ENCODE measurements at regions not wholly inside any gene's neighbourhood (a gene's known extent, or its start where the extent isn't known, plus 50 kb on each side); places are given as distances from the start of the nearest gene placed in this dataset.

GRCh38 chr5:1965925-1966324 lies 83.2 kb upstream of the IRX4 start:
- Histone ChIP-seq H2AFZ (ENCODE audit: low read depth, low read length) (no peak overlapping the region), H3K4me3 (ENCODE audit: low read length) (no peak overlapping the region), H3K79me2 (replicated peaks; ENCODE audit: insufficient read depth, low read length) (no peaks in the 10 kb centered on the region), H3K9ac (ENCODE audit: low read length) (no peak overlapping the region), H3K9me2 (ENCODE audit: insufficient read depth, low read length) (no peaks in the 10 kb centered on the region), H3K36me3 (ENCODE audit: insufficient read depth, low read length) (no peaks in the 10 kb centered on the region), H3K9me3 (ENCODE audit: low read length) (no peaks in the 10 kb centered on the region), H3K27me3 (ENCODE audit: insufficient read depth, low read depth, low read length) (no peaks in the 10 kb centered on the region), H3K4me2 (ENCODE audit: low read length) (no peak overlapping the region), H3F3A (ENCODE audit: insufficient read depth, low read length, poor library complexity, severe bottlenecking) (no peaks in the 10 kb centered on the region), H4K20me1 (ENCODE audit: insufficient read depth) (no peaks in the 10 kb centered on the region), H3K27ac (ENCODE audit: low read length) (no peak overlapping the region)
- TF ChIP-seq POLR2AphosphoS5 (IDR thresholded peaks at IDR 0.05) = no peak
- no peak for TF ChIP-seq EZH2 (IDR thresholded peaks at IDR 0.05; ENCODE audit: borderline replicate concordance, insufficient read depth, low read length, poor library complexity, severe bottlenecking)
- no peak for TF ChIP-seq CTCF (IDR thresholded peaks at IDR 0.05; ENCODE audit: poor library complexity, severe bottlenecking)
- no peak for TF ChIP-seq RAD21 (conservative IDR thresholded peaks at IDR 0.05)
- TF ChIP-seq EP300 (conservative IDR thresholded peaks at IDR 0.05; ENCODE audit: poor library complexity, severe bottlenecking) = no peak
- no peak for TF ChIP-seq REST (IDR thresholded peaks at IDR 0.05; ENCODE audit: borderline replicate concordance)
- no peak for TF ChIP-seq TAF1 (IDR thresholded peaks at IDR 0.05; ENCODE audit: low read depth)
- no peak for TF ChIP-seq MXI1 (conservative IDR thresholded peaks at IDR 0.05; ENCODE audit: poor library complexity, severe bottlenecking)
- no peak for TF ChIP-seq SMC3 (conservative IDR thresholded peaks at IDR 0.05; ENCODE audit: poor library complexity)

- Histone ChIP-seq H3K27ac (ENCODE audit: low read length) (no peak overlapping the region), H3F3A (ENCODE audit: insufficient read depth, low read length, poor library complexity, severe bottlenecking) (no peaks in the 10 kb centered on the region), H3K9me3 (ENCODE audit: low read length) (no peaks in the 10 kb centered on the region), H3K27me3 (ENCODE audit: insufficient read depth, low read depth, low read length) (no peaks in the 10 kb centered on the region), H3K4me2 (ENCODE audit: low read length) (no peak overlapping the region), H3K4me3 (ENCODE audit: low read length) (no peak overlapping the region), H3K79me2 (replicated peaks; ENCODE audit: insufficient read depth, low read length) (no peaks in the 10 kb centered on the region), H4K20me1 (ENCODE audit: insufficient read depth) (no peaks in the 10 kb centered on the region), H3K9ac (ENCODE audit: low read length) (no peak overlapping the region), H3K9me2 (ENCODE audit: insufficient read depth, low read length) (no peaks in the 10 kb centered on the region), H2AFZ (ENCODE audit: low read depth, low read length) (no peak overlapping the region), H3K36me3 (ENCODE audit: insufficient read depth, low read length) (no peaks in the 10 kb centered on the region)
- TF ChIP-seq POLR2AphosphoS5 (IDR thresholded peaks at IDR 0.05) = no peak
- TF ChIP-seq CTCF (IDR thresholded peaks at IDR 0.05; ENCODE audit: poor library complexity, severe bottlenecking) = no peak
- TF ChIP-seq EP300 (conservative IDR thresholded peaks at IDR 0.05; ENCODE audit: poor library complexity, severe bottlenecking) = no peak
- TF ChIP-seq RAD21 (conservative IDR thresholded peaks at IDR 0.05) = no peak
- TF ChIP-seq REST (IDR thresholded peaks at IDR 0.05; ENCODE audit: borderline replicate concordance) = no peak
- no peak for TF ChIP-seq TAF1 (IDR thresholded peaks at IDR 0.05; ENCODE audit: low read depth)
- TF ChIP-seq SMC3 (conservative IDR thresholded peaks at IDR 0.05; ENCODE audit: poor library complexity) = no peak
- TF ChIP-seq EZH2 (IDR thresholded peaks at IDR 0.05; ENCODE audit: borderline replicate concordance, insufficient read depth, low read length, poor library complexity, severe bottlenecking) = no peak
- no peak for TF ChIP-seq MXI1 (conservative IDR thresholded peaks at IDR 0.05; ENCODE audit: poor library complexity, severe bottlenecking)
These were observed 81.3 kb upstream of the IRX4 start for GRCh38 chr5:1963941-1964451.

Measured in neural cell (in vitro differentiated cells).